Ovary (tissue), 7 donors: ENCODE measurements at regions not wholly inside any gene's neighbourhood (a gene's known extent, or its start where the extent isn't known, plus 50 kb on each side); places are given as distances from the start of the nearest gene placed in this dataset.

Experiments
- DNase-seq, 5 donors: peaks; one replicate each; pipeline ENCODE4 v3.0.0-alpha.2; 2019 to 2020
- H3K27ac ChIP-seq, 2 donors: fragments of 200-600 bp; one replicate each; pipeline versions ENCODE4 v1.5.1 to v1.8.0; 2019 to 2022
- H3K27me3 ChIP-seq: fragments of 200-600 bp; one replicate; pipeline ENCODE4 v1.8.0; 2022
- H3K36me3 ChIP-seq: fragments of 200-600 bp; sonication (generic); one replicate; pipeline ENCODE4 v1.5.1; 2019
- H3K4me1 ChIP-seq: one replicate; pipeline ENCODE4 v1.8.1; 2013; ENCODE audit warnings: mild to moderate bottlenecking, moderate library complexity; ENCODE audit not compliant: insufficient read depth
- H3K4me3 ChIP-seq: fragments of 200-600 bp; sonication (generic); one replicate; pipeline ENCODE4 v1.5.1; 2017
- H3K9me3 ChIP-seq, 2 donors: fragments of 200-600 bp in 1 of 2; sonication (generic) in 1 of 2; one replicate each; pipeline versions ENCODE4 v1.5.1 to v1.8.1; 2013 to 2019; ENCODE audit warnings: mild to moderate bottlenecking in 1 of 2, moderate library complexity in 1 of 2
- CTCF ChIP-seq, 3 donors: fragments of 450-650 bp in 2 of 3; fragments of 200-600 bp in 1 of 3; IDR thresholded peaks; one replicate each; pipeline versions ENCODE4 v1.5.1 to v1.8.0; 2016 to 2022; ENCODE audit warnings: antibody characterized with exemption in 3 of 3, mild to moderate bottlenecking in 1 of 3
- EP300 ChIP-seq: sonication (generic); formaldehyde crosslinking; IDR thresholded peaks from one replicate; pipeline ENCODE4 v1.6.1; 2017; ENCODE audit warnings: antibody characterized with exemption
- POLR2A ChIP-seq: fragments of 450-650 bp; IDR thresholded peaks from one replicate; pipeline ENCODE4 v1.6.1; 2017; ENCODE audit warnings: antibody characterized with exemption, mild to moderate bottlenecking, moderate library complexity
- WGBS, 3 donors: extraction: QIAGEN DNeasy Blood & Tissue Kit in 1 of 3; methylation state at CpG; one replicate each; pipeline versions ENCODE4 v1.1.5 to v1.1.7; 2013 to 2017; 5-methylcytosine and 5-hydroxymethylcytosine counted together
- intact Hi-C, 4 donors: fragments of 100-400 bp; cut with DNase I; formaldehyde crosslinking; loops; one replicate each; pipeline versions ENCODE4 v1.11.0 to v1.15.1; 2022 to 2023
- donor health status: DM: no; HTN: no; CAD: no; lungs with moderate emphysema.
- donor health status: DM: no; HTN: no; CAD: no.
- donor health status: Bipolar disorder and iron deficiency.
- donor health status: DM: no; HTN: no; CAD: no.
- donor health status: DM: yes; HTN: yes; CAD: no.

GRCh38 chr3:162125790-162126189 lies 629.2 kb downstream of the OTOL1 start:
- intact Hi-C loops, result no loop called here
- Histone ChIP-seq H3K36me3 (no peaks in the 10 kb centered on the region), H3K4me3 (no peak overlapping the region), H3K27ac (no peak overlapping the region), H3K9me3 (no peaks in the 10 kb centered on the region), H3K27me3 (no peaks in the 10 kb centered on the region), H3K4me1 (no peaks in the 10 kb centered on the region)
- DNase-seq, result no peak
- 96 to 98% (median 98%) methylated on average over 1 of the region's 1 CpG for WGBS, 3 donors
- no peak for TF ChIP-seq POLR2A
- TF ChIP-seq CTCF (IDR thresholded peaks at IDR 0.05), result no peak
- no peak for TF ChIP-seq EP300

GRCh38 chr3:162130582-162130981 lies 634.0 kb downstream of the OTOL1 start:
- Histone ChIP-seq H3K27me3 (no peaks in the 10 kb centered on the region), H3K9me3 (no peaks in the 10 kb centered on the region), H3K27ac (no peak overlapping the region), H3K4me3 (no peak overlapping the region), H3K36me3 (no peaks in the 10 kb centered on the region), H3K4me1 (no peaks in the 10 kb centered on the region)
- intact Hi-C loops, result no loop called here
- 96 to 97% (median 97%) methylated on average over 3 of the region's 3 CpGs for WGBS, 3 donors
- no peak for TF ChIP-seq CTCF (IDR thresholded peaks at IDR 0.05)
- TF ChIP-seq EP300, result no peak
- no peak for TF ChIP-seq POLR2A
- no peak for DNase-seq

GRCh38 chr3:162132981-162133380 lies 636.4 kb downstream of the OTOL1 start:
- Histone ChIP-seq H3K27me3 (no peaks in the 10 kb centered on the region), H3K4me3 (no peak overlapping the region), H3K9me3 (no peaks in the 10 kb centered on the region), H3K36me3 (no peaks in the 10 kb centered on the region), H3K4me1 (no peaks in the 10 kb centered on the region), H3K27ac (no peak overlapping the region)
- intact Hi-C loops, result no loop called here
- TF ChIP-seq EP300 (no peak), POLR2A (no peak), CTCF (IDR thresholded peaks at IDR 0.05) (no peak)
- DNase-seq, result no peak

- no peaks in the 10 kb centered on the region for H3K9me3 ChIP-seq
- 71 to 86% (median 79%) methylated on average over 4 of the region's 4 CpGs for WGBS, 3 donors
- no peaks in the 10 kb centered on the region for H3K36me3 ChIP-seq
- H3K27me3 ChIP-seq, result no peaks in the 10 kb centered on the region
- intact Hi-C loops, result no loop called here
- H3K27ac ChIP-seq, result no peak overlapping the region
- H3K4me3 ChIP-seq, result no peak overlapping the region
- TF ChIP-seq CTCF (IDR thresholded peaks at IDR 0.05) (no peak), EP300 (no peak), POLR2A (no peak)
- no peak for DNase-seq
- no peaks in the 10 kb centered on the region for H3K4me1 ChIP-seq
Measured at GRCh38 chr3:162134571-162134970, 638.0 kb downstream of the OTOL1 start.

- no peak for TF ChIP-seq POLR2A
- TF ChIP-seq CTCF (IDR thresholded peaks at IDR 0.05), result no peak
- TF ChIP-seq EP300, result no peak
- no peaks in the 10 kb centered on the region for H3K27me3 ChIP-seq
- no peak overlapping the region for H3K4me3 ChIP-seq
- H3K36me3 ChIP-seq, result no peaks in the 10 kb centered on the region
- no peaks in the 10 kb centered on the region for H3K9me3 ChIP-seq
- H3K27ac ChIP-seq, result no peak overlapping the region
- no peaks in the 10 kb centered on the region for H3K4me1 ChIP-seq
- 86 to 93% (median 90%) methylated on average over 2 of the region's 2 CpGs for WGBS, 3 donors
- no peak for DNase-seq
- intact Hi-C loops, result no loop called here
Measured at GRCh38 chr3:162136136-162136535, 639.5 kb downstream of the OTOL1 start.
